ENCODE measurements at regions not wholly inside any gene's neighbourhood (a gene's known extent, or its start where the extent isn't known, plus 50 kb on each side); places are given as distances from the start of the nearest gene placed in this dataset.
"Not testable (repeated sequence)": the region's sequence is repeated elsewhere in the genome, so short reads cannot be mapped to it uniquely, and the experiment has no call there.

- DNase-seq (ENCODE audit: low read depth in 4 of 4, low spot score in 3 of 4): no peak
Measured at GRCh38 chr12:102673606-102674005, 193.2 kb upstream of the IGF1 start.

- not testable (repeated sequence) for DNase-seq (ENCODE audit: low read depth in 4 of 4, low spot score in 3 of 4)
Measured at GRCh38 chr12:102672212-102672611, 191.8 kb upstream of the IGF1 start.

- DNase-seq (ENCODE audit: low read depth in 4 of 4, low spot score in 3 of 4): no peak
Measured at GRCh38 chr12:102669056-102669455, 188.7 kb upstream of the IGF1 start.

- DNase-seq (ENCODE audit: low read depth in 4 of 4, low spot score in 3 of 4): not testable (repeated sequence)
Measured at GRCh38 chr12:102666176-102666575, 185.8 kb upstream of the IGF1 start.

- no peak for DNase-seq (ENCODE audit: low read depth in 4 of 4, low spot score in 3 of 4)
Measured at GRCh38 chr12:102659200-102659911, 179.0 kb upstream of the IGF1 start.

- no peak for DNase-seq (ENCODE audit: low read depth in 4 of 4, low spot score in 3 of 4)
Measured at GRCh38 chr12:102653406-102653805, 173.0 kb upstream of the IGF1 start.

- DNase-seq (ENCODE audit: low read depth in 4 of 4, low spot score in 3 of 4): no peak
Measured at GRCh38 chr12:102652645-102653313, 172.4 kb upstream of the IGF1 start.

GRCh38 chr12:102645968-102646367 is 165.6 kb upstream of the IGF1 start:
- no peak for DNase-seq (ENCODE audit: low read depth in 4 of 4, low spot score in 3 of 4)

- no peak for DNase-seq (ENCODE audit: low read depth in 4 of 4, low spot score in 3 of 4)
Measured at GRCh38 chr12:102643879-102644575, 163.7 kb upstream of the IGF1 start.

- no peak for DNase-seq (ENCODE audit: low read depth in 4 of 4, low spot score in 3 of 4)
Measured at GRCh38 chr12:102642199-102642598, 161.8 kb upstream of the IGF1 start.

- not testable (repeated sequence) for DNase-seq (ENCODE audit: low read depth in 4 of 4, low spot score in 3 of 4)
Measured at GRCh38 chr12:102640658-102641057, 160.3 kb upstream of the IGF1 start.

- no peak for DNase-seq (ENCODE audit: low read depth in 4 of 4, low spot score in 3 of 4)
Measured at GRCh38 chr12:102638777-102639176, 158.4 kb upstream of the IGF1 start.

- no peak for DNase-seq (ENCODE audit: low read depth in 4 of 4, low spot score in 3 of 4)
Measured at GRCh38 chr12:102633981-102634605, 153.7 kb upstream of the IGF1 start.

GRCh38 chr12:102631274-102631673 is 150.9 kb upstream of the IGF1 start:
- DNase-seq (ENCODE audit: low read depth in 4 of 4, low spot score in 3 of 4): no peak

- no peak for DNase-seq (ENCODE audit: low read depth in 4 of 4, low spot score in 3 of 4)
Measured at GRCh38 chr12:102629262-102629888, 149.0 kb upstream of the IGF1 start.

GRCh38 chr12:102625819-102626218 is 145.5 kb upstream of the IGF1 start:
- DNase-seq (ENCODE audit: low read depth in 4 of 4, low spot score in 3 of 4): no peak

GRCh38 chr12:102622618-102623017 is 142.3 kb upstream of the IGF1 start:
- no peak for DNase-seq (ENCODE audit: low read depth in 4 of 4, low spot score in 3 of 4)

GRCh38 chr12:102618197-102618877 is 138.0 kb upstream of the IGF1 start:
- DNase-seq (ENCODE audit: low read depth in 4 of 4, low spot score in 3 of 4): no peak

GRCh38 chr12:102616692-102617091 is 136.3 kb upstream of the IGF1 start:
- DNase-seq (ENCODE audit: low read depth in 4 of 4, low spot score in 3 of 4): no peak

GRCh38 chr12:102611995-102612394 is 131.6 kb upstream of the IGF1 start:
- no peak for DNase-seq (ENCODE audit: low read depth in 4 of 4, low spot score in 3 of 4)

Measured in left renal pelvis (tissue), 4 donors.